ENCODE measurements at regions not wholly inside any gene's neighbourhood (a gene's known extent, or its start where the extent isn't known, plus 50 kb on each side); places are given as distances from the start of the nearest gene placed in this dataset.

DNA sequence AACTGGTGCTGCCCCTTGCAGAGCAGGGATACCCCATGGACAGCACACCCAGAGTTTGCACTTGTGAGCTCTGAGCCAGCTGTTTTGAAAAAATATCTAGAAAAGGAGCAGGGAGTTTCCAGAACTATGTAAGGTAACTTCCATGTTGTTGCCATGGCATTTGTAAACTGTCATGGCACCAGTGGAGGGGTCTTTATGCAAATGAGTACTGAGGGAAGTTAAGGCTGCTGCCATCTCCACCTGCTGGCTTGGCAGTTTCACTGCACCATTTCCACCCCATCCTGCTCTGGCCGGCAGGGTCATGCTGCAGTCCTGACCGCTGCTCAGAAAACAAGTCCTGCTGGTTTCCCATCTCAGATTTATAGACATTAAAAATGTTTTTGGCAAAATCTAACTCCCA is 52.3 kb upstream of the SNTG2 start:
- H3K4me2 ChIP-seq = no peak overlapping the region
- no peaks in the 10 kb centered on the region for H3K9me2 ChIP-seq (ENCODE audit: insufficient read depth)
- no peaks in the 10 kb centered on the region for H4K20me1 ChIP-seq (replicated peaks; ENCODE audit: insufficient read depth)
- TF ChIP-seq CTCF (conservative IDR thresholded peaks at IDR 0.05; ENCODE audit: low read depth in 2 of 2) = peak; percentile 59 to 81
- TF ChIP-seq POLR2AphosphoS5 (IDR thresholded peaks at IDR 0.05; ENCODE audit: low read depth) = no peak
- no peaks in the 10 kb centered on the region for H3K27me3 ChIP-seq (ENCODE audit: insufficient read depth)
- DNase-seq (ENCODE audit: low spot score) (peak; percentile 87), ATAC-seq (peak; percentile 97)
- H3K4me3 ChIP-seq = no peak overlapping the region
- H3K36me3 ChIP-seq (ENCODE audit: insufficient read depth) = no peaks in the 10 kb centered on the region; the same call in none of the 2 replicates
- peaks cover 5% of the 10 kb centered on the region; the same call in 1 of the 2 replicates for H3K4me1 ChIP-seq (ENCODE audit: insufficient read depth)
- no peaks in the 10 kb centered on the region for H3F3A ChIP-seq (replicated peaks; ENCODE audit: low read depth)
- Mint-ChIP-seq H3K4me3 (no peak overlapping the region), H3K4me1 (peaks cover 9% of the 10 kb centered on the region), H3K27me3 (ENCODE audit: insufficient read depth, low read depth, poor library complexity) (peaks cover 11% of the 10 kb centered on the region), H3K9me3 (peaks cover 63% of the 10 kb centered on the region), H3K27ac (no peak overlapping the region), H3K36me3 (ENCODE audit: low read depth) (peaks cover 48% of the 10 kb centered on the region)
- H3K79me2 ChIP-seq (replicated peaks; ENCODE audit: insufficient read depth) = no peaks in the 10 kb centered on the region
- H3K27ac ChIP-seq (ENCODE audit: low read depth) = no peak overlapping the region
- H2AFZ ChIP-seq = no peak overlapping the region

DNA sequence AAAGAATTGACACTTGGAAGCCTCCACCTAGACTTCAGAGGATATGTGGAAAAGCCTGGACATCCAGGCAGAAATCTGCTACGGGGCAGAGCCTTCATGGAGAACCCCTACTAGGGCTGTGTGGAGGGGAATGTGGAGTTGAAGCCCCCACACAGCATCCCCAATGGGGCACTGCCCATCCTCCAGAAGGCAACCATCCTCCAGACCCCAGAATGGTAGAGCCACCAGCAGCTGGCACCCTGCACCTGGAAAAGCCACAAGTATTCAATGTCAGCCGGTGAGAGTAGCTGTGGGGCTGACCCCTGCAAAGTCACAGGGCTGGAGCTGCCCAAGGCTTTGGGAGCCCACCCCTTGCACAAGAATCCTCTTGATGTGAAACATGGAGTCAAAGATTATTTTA is 53.6 kb upstream of the SNTG2 start:
- H3K4me1 Mint-ChIP-seq = peaks cover 18% of the 10 kb centered on the region
- no peak overlapping the region for H3K27ac ChIP-seq (ENCODE audit: low read depth)
- no peak overlapping the region for H3K4me3 ChIP-seq
- H3K4me3 Mint-ChIP-seq = no peak overlapping the region
- no peaks in the 10 kb centered on the region for H4K20me1 ChIP-seq (replicated peaks; ENCODE audit: insufficient read depth)
- no peaks in the 10 kb centered on the region; the same call in none of the 2 replicates for H3K36me3 ChIP-seq (ENCODE audit: insufficient read depth)
- no peaks in the 10 kb centered on the region for H3F3A ChIP-seq (replicated peaks; ENCODE audit: low read depth)
- no peak overlapping the region for H2AFZ ChIP-seq
- ATAC-seq (no peak), DNase-seq (ENCODE audit: low spot score) (no peak)
- H3K9me2 ChIP-seq (ENCODE audit: insufficient read depth) = no peaks in the 10 kb centered on the region
- H3K27me3 ChIP-seq (ENCODE audit: insufficient read depth) = no peaks in the 10 kb centered on the region
- peaks cover 1% of the 10 kb centered on the region for H3K4me1 ChIP-seq (ENCODE audit: insufficient read depth)
- peaks cover 36% of the 10 kb centered on the region for H3K36me3 Mint-ChIP-seq (ENCODE audit: low read depth)
- H3K9me3 Mint-ChIP-seq = peaks cover 52% of the 10 kb centered on the region
- H3K27ac Mint-ChIP-seq = no peak overlapping the region
- no peak overlapping the region for H3K4me2 ChIP-seq
- H3K79me2 ChIP-seq (replicated peaks; ENCODE audit: insufficient read depth) = no peaks in the 10 kb centered on the region
- peaks cover 19% of the 10 kb centered on the region for H3K27me3 Mint-ChIP-seq (ENCODE audit: insufficient read depth, low read depth, poor library complexity)
- no peak for TF ChIP-seq ZNF114 (CRISPR knock-in tag; IDR thresholded peaks at IDR 0.05)
- TF ChIP-seq JUNB (IDR thresholded peaks at IDR 0.05; ENCODE audit: unreplicated experiment) = no peak
- TF ChIP-seq CREB1 (CRISPR knock-in tag; IDR thresholded peaks at IDR 0.05; ENCODE audit: low read depth) = no peak
- TF ChIP-seq ZNF462 (CRISPR knock-in tag; IDR thresholded peaks at IDR 0.05) = no peak
- no peak for TF ChIP-seq NANOG (IDR thresholded peaks at IDR 0.05; ENCODE audit: borderline replicate concordance)
- no peak for TF ChIP-seq EZH2phosphoT487 (IDR thresholded peaks at IDR 0.05; ENCODE audit: unreplicated experiment)
- no peak for TF ChIP-seq ZNF331 (CRISPR knock-in tag; IDR thresholded peaks at IDR 0.05; ENCODE audit: low read depth)
- TF ChIP-seq REST (IDR thresholded peaks at IDR 0.05; ENCODE audit: unreplicated experiment) = no peak

All from GM23338 (cell line).